H9 (cell line): ENCODE measurements at regions not wholly inside any gene's neighbourhood (a gene's known extent, or its start where the extent isn't known, plus 50 kb on each side); places are given as distances from the start of the nearest gene placed in this dataset.

Source experiments
- DNase-seq: peaks from one replicate; pipeline ENCODE4 v3.0.0-alpha.2; 2017
- H2AFZ ChIP-seq: one replicate; pipeline ENCODE4 v1.6.1; 2013; ENCODE audit warnings: mild to moderate bottlenecking, low read length, control low read depth, moderate library complexity
- H2AK5ac ChIP-seq: 2 replicates; pipeline ENCODE4 v1.6.1; 2013; ENCODE audit warnings: low read length, control low read depth, mixed read lengths; ENCODE audit not compliant: insufficient read length
- H2BK120ac ChIP-seq: one replicate; pipeline ENCODE4 v1.6.1; 2013; ENCODE audit warnings: low read depth, mild to moderate bottlenecking, low read length, control low read depth, inconsistent platforms; ENCODE audit not compliant: poor library complexity, severe bottlenecking
- H2BK12ac ChIP-seq: 2 replicates; pipeline ENCODE4 v1.6.1; 2013; ENCODE audit warnings: low read length, control low read depth, mixed read lengths, low read depth; ENCODE audit not compliant: insufficient read length
- H2BK15ac ChIP-seq: 2 replicates; pipeline ENCODE4 v1.6.1; 2013; ENCODE audit warnings: low read depth, low read length, control low read depth
- H2BK20ac ChIP-seq: one replicate; pipeline ENCODE4 v1.6.1; 2013; ENCODE audit warnings: low read depth, mild to moderate bottlenecking, low read length, control low read depth, inconsistent platforms; ENCODE audit not compliant: poor library complexity, severe bottlenecking
- H2BK5ac ChIP-seq: 2 replicates; pipeline ENCODE4 v1.6.1; 2013; ENCODE audit warnings: low read length, control low read depth, mixed read lengths; ENCODE audit not compliant: insufficient read length
- H3K14ac ChIP-seq: 2 replicates; pipeline ENCODE4 v1.6.1; 2013; ENCODE audit warnings: low read length, control low read depth; ENCODE audit not compliant: insufficient read depth
- H3K18ac ChIP-seq: 2 replicates; pipeline ENCODE4 v1.6.1; 2013; ENCODE audit warnings: low read depth, mild to moderate bottlenecking, mixed read lengths, low read length, control low read depth; ENCODE audit not compliant: insufficient read length
- H3K23ac ChIP-seq: 2 replicates; pipeline ENCODE4 v1.6.1; 2013; ENCODE audit warnings: low read length, control low read depth, mixed read lengths, low read depth; ENCODE audit not compliant: insufficient read length
- H3K23me2 ChIP-seq: 2 replicates; pipeline ENCODE4 v1.6.1; 2013; ENCODE audit warnings: low read depth, mild to moderate bottlenecking, mixed read lengths, low read length, control low read depth; ENCODE audit not compliant: insufficient read length, poor library complexity, severe bottlenecking
- H3K27ac ChIP-seq: 2 replicates; pipeline ENCODE4 v1.5.1; 2013; ENCODE audit warnings: low read length, control low read depth, mixed read lengths, low read depth; ENCODE audit not compliant: insufficient read length
- H3K27me3 ChIP-seq: 2 replicates; pipeline ENCODE4 v1.6.1; 2013; ENCODE audit warnings: low read length, control low read depth, inconsistent platforms; ENCODE audit not compliant: insufficient read depth
- H3K4ac ChIP-seq: 2 replicates; pipeline ENCODE4 v1.6.1; 2013; ENCODE audit warnings: low read depth, mild to moderate bottlenecking, control low read depth, inconsistent platforms, low read length, moderate library complexity
- H3K4me1 ChIP-seq: 2 replicates; pipeline ENCODE4 v1.6.1; 2013; ENCODE audit warnings: low read length, control low read depth, inconsistent platforms; ENCODE audit not compliant: insufficient read depth
- H3K4me2 ChIP-seq: 2 replicates; pipeline ENCODE4 v1.6.1; 2013; ENCODE audit warnings: low read length, control low read depth, mixed read lengths; ENCODE audit not compliant: insufficient read length, insufficient read depth
- H3K56ac ChIP-seq: 2 replicates; pipeline ENCODE4 v1.6.1; 2013; ENCODE audit warnings: low read depth, mild to moderate bottlenecking, mixed read lengths, low read length, control low read depth; ENCODE audit not compliant: insufficient read length
- H3K79me1 ChIP-seq: 2 replicates; pipeline ENCODE4 v1.6.1; 2013; ENCODE audit warnings: low read depth, mild to moderate bottlenecking, moderate library complexity, low read length, control low read depth, inconsistent platforms; ENCODE audit not compliant: insufficient read depth, poor library complexity, severe bottlenecking
- H3K79me2 ChIP-seq: 2 replicates; pipeline ENCODE4 v1.6.1; 2013; ENCODE audit warnings: low read length, control low read depth, inconsistent platforms; ENCODE audit not compliant: insufficient read depth
- H3K9ac ChIP-seq: 2 replicates; pipeline ENCODE4 v1.6.1; 2013; ENCODE audit warnings: low read length, control low read depth, mixed read lengths; ENCODE audit not compliant: insufficient read length; ENCODE audit errors: extremely low read depth
- H3K9me3 ChIP-seq: one replicate; pipeline ENCODE4 v1.6.1; 2013; ENCODE audit warnings: low read depth, low read length, inconsistent platforms; ENCODE audit not compliant: control insufficient read depth
- H3T11ph ChIP-seq: one replicate; pipeline ENCODE4 v1.6.1; 2013; ENCODE audit warnings: mild to moderate bottlenecking, low read length, control low read depth, inconsistent platforms
- H4K20me1 ChIP-seq: one replicate; pipeline ENCODE4 v1.6.1; 2013; ENCODE audit not compliant: control insufficient read depth, insufficient read length, insufficient read depth
- H4K5ac ChIP-seq: 2 replicates; pipeline ENCODE4 v1.6.1; 2013; ENCODE audit warnings: low read depth, mild to moderate bottlenecking, mixed read lengths, low read length, control low read depth; ENCODE audit not compliant: insufficient read length
- H4K8ac ChIP-seq: replicated peaks from 2 replicates; pipeline ENCODE4 v1.6.1; 2013; ENCODE audit warnings: low read length, control low read depth, mixed read lengths, low read depth; ENCODE audit not compliant: insufficient read length
- H4K91ac ChIP-seq: 2 replicates; pipeline ENCODE4 v1.6.1; 2013; ENCODE audit warnings: low read depth, mild to moderate bottlenecking, moderate library complexity, mixed read lengths, low read length, control low read depth; ENCODE audit not compliant: insufficient read length
- H3K27ac Mint-ChIP-seq, 3 experiments: 2 replicates in 2 of 3; 3 replicates in 1 of 3; pipeline ENCODE4 v1.8.0; 2020 to 2021; ENCODE audit warnings: mixed read lengths in 3 of 3, mild to moderate bottlenecking in 1 of 3, moderate library complexity in 1 of 3
- H3K27me3 Mint-ChIP-seq: 2 replicates; pipeline ENCODE4 v1.8.0; 2021; ENCODE audit warnings: low read depth, mild to moderate bottlenecking, moderate library complexity, mixed read lengths
- H3K36me3 Mint-ChIP-seq, 3 experiments: 2 replicates in 2 of 3; 3 replicates in 1 of 3; pipeline ENCODE4 v1.8.0; 2020 to 2021; ENCODE audit warnings: low read depth in 3 of 3, mixed read lengths in 3 of 3; ENCODE audit not compliant: insufficient read depth in 1 of 3
- H3K4me1 Mint-ChIP-seq, 2 experiments: 2 replicates each; pipeline ENCODE4 v1.8.0; 2020; ENCODE audit warnings: mixed read lengths in 2 of 2
- H3K4me3 Mint-ChIP-seq, 2 experiments: 2 replicates in 1 of 2; 3 replicates in 1 of 2; pipeline ENCODE4 v1.8.0; 2020 to 2021; ENCODE audit warnings: mild to moderate bottlenecking in 2 of 2, mixed read lengths in 2 of 2, moderate library complexity in 1 of 2
- H3K9me3 Mint-ChIP-seq, 2 experiments: 2 replicates in 1 of 2; 3 replicates in 1 of 2; pipeline ENCODE4 v1.8.0; 2020; ENCODE audit warnings: mild to moderate bottlenecking in 2 of 2, mixed read lengths in 2 of 2, moderate library complexity in 1 of 2
- WGBS: extraction: QIAGEN DNeasy Blood & Tissue Kit; methylation state at CpG from one replicate; pipeline ENCODE4 v1.1.7; 2013; ENCODE audit warnings: missing lambda C conversion rate, low lambda C conversion rate, mixed read lengths; ENCODE audit not compliant: insufficient read length; ENCODE audit errors: extremely low coverage; 5-methylcytosine and 5-hydroxymethylcytosine counted together
- TF ChIP-seq, protein P1 (sequence below): fragments of 200-600 bp; sonication (generic); conservative IDR thresholded peaks from 3 replicates; pipeline ENCODE4 v1.8.0; 2021; ENCODE audit warnings: antibody characterized with exemption, mild to moderate bottlenecking

DNA sequence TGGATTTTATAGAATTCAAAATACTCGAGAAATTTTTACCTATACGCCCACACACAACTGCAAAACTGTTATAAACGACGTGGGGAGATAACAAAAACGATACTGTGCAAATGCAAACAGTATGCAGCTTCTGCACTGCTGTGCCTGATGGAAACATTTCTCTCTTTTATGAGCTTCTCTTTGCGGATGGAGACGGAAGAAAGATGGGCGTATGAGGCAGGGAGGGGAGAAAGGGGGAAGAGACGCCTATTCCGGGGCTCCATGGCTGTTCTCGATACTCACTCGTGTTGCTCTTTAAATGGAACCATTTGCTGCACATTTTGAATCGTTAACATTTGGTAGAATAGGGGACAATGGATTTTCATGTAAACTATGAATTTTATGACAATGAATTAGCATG, 69.1 kb upstream of the EXOC2 start:
- Mint-ChIP-seq H3K4me3 (no peak overlapping the region), H3K36me3 (peaks cover 0 to under 1% (median 0%) of the 10 kb centered on the region in 3 experiments; a peak in 2 of 7 replicates), H3K27ac (no peak overlapping the region), H3K4me1 (no peaks in the 10 kb centered on the region), H3K27me3 (no peaks in the 10 kb centered on the region; the same call in 1 of the 2 replicates), H3K9me3 (peaks cover 0 to under 1% of the 10 kb centered on the region in 2 experiments; a peak in 1 of 5 replicates)
- WGBS = no CpG with 5 or more reads among the region's 13 CpGs
- no peak overlapping the region for H3K4me2 ChIP-seq
- no peaks in the 10 kb centered on the region for H3K27me3 ChIP-seq
- H3K14ac ChIP-seq = no peak overlapping the region
- DNase-seq = no peak
- H4K5ac ChIP-seq = no peak overlapping the region
- no peak overlapping the region for H3K27ac ChIP-seq
- no peak overlapping the region for H3K56ac ChIP-seq
- no peak overlapping the region for H2AK5ac ChIP-seq
- no peak overlapping the region for H3K9ac ChIP-seq
- no peaks in the 10 kb centered on the region for H3K9me3 ChIP-seq
- H4K8ac ChIP-seq = no peak overlapping the region
- no peak overlapping the region for H3K18ac ChIP-seq
- no peak overlapping the region for H2BK15ac ChIP-seq
- no peaks in the 10 kb centered on the region for H4K20me1 ChIP-seq
- no peak overlapping the region for H2BK12ac ChIP-seq
- TF ChIP-seq, protein P1, sequence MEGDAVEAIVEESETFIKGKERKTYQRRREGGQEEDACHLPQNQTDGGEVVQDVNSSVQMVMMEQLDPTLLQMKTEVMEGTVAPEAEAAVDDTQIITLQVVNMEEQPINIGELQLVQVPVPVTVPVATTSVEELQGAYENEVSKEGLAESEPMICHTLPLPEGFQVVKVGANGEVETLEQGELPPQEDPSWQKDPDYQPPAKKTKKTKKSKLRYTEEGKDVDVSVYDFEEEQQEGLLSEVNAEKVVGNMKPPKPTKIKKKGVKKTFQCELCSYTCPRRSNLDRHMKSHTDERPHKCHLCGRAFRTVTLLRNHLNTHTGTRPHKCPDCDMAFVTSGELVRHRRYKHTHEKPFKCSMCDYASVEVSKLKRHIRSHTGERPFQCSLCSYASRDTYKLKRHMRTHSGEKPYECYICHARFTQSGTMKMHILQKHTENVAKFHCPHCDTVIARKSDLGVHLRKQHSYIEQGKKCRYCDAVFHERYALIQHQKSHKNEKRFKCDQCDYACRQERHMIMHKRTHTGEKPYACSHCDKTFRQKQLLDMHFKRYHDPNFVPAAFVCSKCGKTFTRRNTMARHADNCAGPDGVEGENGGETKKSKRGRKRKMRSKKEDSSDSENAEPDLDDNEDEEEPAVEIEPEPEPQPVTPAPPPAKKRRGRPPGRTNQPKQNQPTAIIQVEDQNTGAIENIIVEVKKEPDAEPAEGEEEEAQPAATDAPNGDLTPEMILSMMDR = no peak
- no peak overlapping the region for H3K23ac ChIP-seq
- H3T11ph ChIP-seq = no peak overlapping the region
- no peak overlapping the region for H4K91ac ChIP-seq
- H2BK20ac ChIP-seq = no peak overlapping the region
- no peak overlapping the region for H3K4ac ChIP-seq
- H2AFZ ChIP-seq = no peak overlapping the region
- H3K79me1 ChIP-seq = no peaks in the 10 kb centered on the region
- no peak overlapping the region for H2BK5ac ChIP-seq
- H3K4me1 ChIP-seq = no peaks in the 10 kb centered on the region
- no peaks in the 10 kb centered on the region for H3K23me2 ChIP-seq
- H2BK120ac ChIP-seq = no peak overlapping the region
- no peaks in the 10 kb centered on the region for H3K79me2 ChIP-seq
